SK-N-SH (cell line): ENCODE measurements at regions not wholly inside any gene's neighbourhood (a gene's known extent, or its start where the extent isn't known, plus 50 kb on each side); places are given as distances from the start of the nearest gene placed in this dataset.

ENCODE experiments used
- CTCF ChIA-PET: fragments of 300-600, 350-600 bp; formaldehyde crosslinking; extraction: SDS; loops from one replicate; lab custom pipeline; 2021; lab: Yijun Ruan, JAX
- POLR2A ChIA-PET: fragments of 350-600 bp; sonication (Branson Sonifier 250); formaldehyde crosslinking; extraction: SDS; loops from one replicate; lab custom pipeline; 2020; ENCODE audit warnings: antibody characterized with exemption, inconsistent platforms; lab: Yijun Ruan, JAX
- DNase-seq: peaks from one replicate; pipeline ENCODE4 v3.0.0; 2012
- H2AFZ ChIP-seq: fragments of 200-600 bp; sonication (generic); 2 replicates; pipeline ENCODE4 v1.8.1; 2016; ENCODE audit warnings: antibody characterized with exemption, mild to moderate bottlenecking, low read depth
- H3F3A ChIP-seq: fragments of 200-600 bp; sonication (generic); replicated peaks from 2 replicates; pipeline ENCODE3; 2016; ENCODE audit warnings: antibody characterized with exemption, mild to moderate bottlenecking; ENCODE audit not compliant: insufficient read depth
- H3K27ac ChIP-seq, 2 experiments: fragments of 200-500 bp in 1 of 2; fragments of 200-600 bp in 1 of 2; sonication (Bioruptor generic) in 1 of 2; sonication (generic), shearing (Covaris generic) in 1 of 2; 2 replicates each; pipeline versions ENCODE4 v1.5.1 to v1.6.1; 2014 to 2016; ENCODE audit warnings: low read depth in 2 of 2, inconsistent platforms in 1 of 2, low read length in 1 of 2, mild to moderate bottlenecking in 1 of 2, mixed read lengths in 1 of 2
- H3K27me3 ChIP-seq: fragments of 200-600 bp; sonication (generic), shearing (Covaris generic); 2 replicates; pipeline ENCODE4 v1.6.1; 2016; ENCODE audit warnings: mixed run types; ENCODE audit not compliant: insufficient read depth
- H3K36me3 ChIP-seq, 2 experiments: fragments of 200-500 bp in 1 of 2; fragments of 200-600 bp in 1 of 2; sonication (Bioruptor generic) in 1 of 2; sonication (generic) in 1 of 2; replicated peaks in 1 of 2; 2 replicates each; pipeline versions ENCODE3 to v1.5.1; 2014 to 2016; ENCODE audit warnings: low read length in 1 of 2, mild to moderate bottlenecking in 1 of 2; ENCODE audit not compliant: insufficient read depth in 2 of 2, control insufficient read depth in 1 of 2
- H3K4me1 ChIP-seq, 2 experiments: fragments of 200-500 bp in 1 of 2; fragments of 200-600 bp in 1 of 2; sonication (Bioruptor generic) in 1 of 2; sonication (generic), shearing (Covaris generic) in 1 of 2; 2 replicates each; pipeline versions ENCODE4 v1.5.1 to v1.6.1; 2014 to 2016; ENCODE audit warnings: low read depth in 1 of 2, low read length in 1 of 2, mixed run types in 1 of 2; ENCODE audit not compliant: insufficient read depth in 2 of 2, control insufficient read depth in 1 of 2
- H3K4me2 ChIP-seq: fragments of 200-600 bp; sonication (generic), shearing (Covaris generic); 2 replicates; pipeline ENCODE4 v1.6.1; 2017; ENCODE audit warnings: mixed run types
- H3K4me3 ChIP-seq, 2 experiments: fragments of 200-500 bp in 1 of 2; fragments of 200-600 bp in 1 of 2; sonication (Bioruptor generic) in 1 of 2; sonication (generic), shearing (Covaris generic) in 1 of 2; 2 replicates each; pipeline versions ENCODE4 v1.5.1 to v1.8.1; 2014 to 2016; ENCODE audit warnings: low read depth in 2 of 2, inconsistent platforms in 1 of 2, low read length in 1 of 2, mild to moderate bottlenecking in 1 of 2, mixed read lengths in 1 of 2, moderate library complexity in 1 of 2
- H3K79me2 ChIP-seq: fragments of 200-600 bp; sonication (generic); 2 replicates; pipeline ENCODE4 v1.8.1; 2017; ENCODE audit warnings: mild to moderate bottlenecking; ENCODE audit not compliant: insufficient read depth
- H3K9ac ChIP-seq: fragments of 200-600 bp; sonication (generic); 2 replicates; pipeline ENCODE4 v1.6.1; 2017; ENCODE audit warnings: mixed run types
- H3K9me2 ChIP-seq: fragments of 200-600 bp; sonication (generic); 2 replicates; pipeline ENCODE4 v1.6.1; 2017; ENCODE audit warnings: mixed run types
- H3K9me3 ChIP-seq: fragments of 200-600 bp; sonication (generic); 2 replicates; pipeline ENCODE4 v1.6.1; 2017; ENCODE audit warnings: mixed run types, mild to moderate bottlenecking, moderate library complexity
- H4K20me1 ChIP-seq: fragments of 200-600 bp; sonication (generic); 2 replicates; pipeline ENCODE4 v1.6.1; 2017; ENCODE audit warnings: mild to moderate bottlenecking, mixed run types; ENCODE audit not compliant: insufficient read depth
- CHD2 ChIP-seq: fragments of 150-350 bp; IDR thresholded peaks from 2 replicates; pipeline ENCODE4 v1.6.1; 2018; ENCODE audit warnings: low read length; ENCODE audit not compliant: partially characterized antibody
- ELF1 ChIP-seq: IDR thresholded peaks from 2 replicates; pipeline ENCODE4 v1.4.0; 2012
- EP300 ChIP-seq, 2 experiments: IDR thresholded peaks; 2 replicates each; pipeline versions ENCODE4 v1.4.0 to v1.6.1; 2012; ENCODE audit warnings: borderline replicate concordance in 1 of 2, low read depth in 1 of 2, low read length in 1 of 2
- FOXM1 ChIP-seq: IDR thresholded peaks from 2 replicates; pipeline ENCODE4 v1.4.0; 2012; ENCODE audit warnings: low read depth, mild to moderate bottlenecking
- GATA2 ChIP-seq: sonication (generic); formaldehyde crosslinking; IDR thresholded peaks from 2 replicates; pipeline ENCODE4 v1.5.0; 2020; ENCODE audit warnings: mild to moderate bottlenecking, missing genetic modification reagents
- IRF3 ChIP-seq: fragments of 150-350 bp; IDR thresholded peaks from 2 replicates; pipeline ENCODE4 v1.6.1; 2016; ENCODE audit warnings: mild to moderate bottlenecking, low read depth, low read length
- JUND ChIP-seq: IDR thresholded peaks from 2 replicates; pipeline ENCODE4 v1.4.0; 2012
- MEF2A ChIP-seq: IDR thresholded peaks from 2 replicates; pipeline ENCODE4 v1.4.0; 2012; ENCODE audit warnings: low read depth, borderline replicate concordance
- MXI1 ChIP-seq: IDR thresholded peaks from 2 replicates; pipeline ENCODE4 v1.6.1; 2012; ENCODE audit warnings: mild to moderate bottlenecking, low read depth, low read length, improper control_type of control experiment
- NFIC ChIP-seq: IDR thresholded peaks from 2 replicates; pipeline ENCODE4 v1.4.0; 2012; ENCODE audit warnings: borderline replicate concordance
- PBX3 ChIP-seq: IDR thresholded peaks from 2 replicates; pipeline ENCODE4; 2012
- REST ChIP-seq: IDR thresholded peaks from 2 replicates; pipeline ENCODE4 v1.6.1; 2012; ENCODE audit warnings: mild to moderate bottlenecking, low read depth, low read length, moderate library complexity
- RFX5 ChIP-seq: IDR thresholded peaks from 2 replicates; pipeline ENCODE4 v1.6.1; 2012; ENCODE audit warnings: mild to moderate bottlenecking, improper control_type of control experiment, low read length
- RXRA ChIP-seq: IDR thresholded peaks from 2 replicates; pipeline ENCODE4 v1.4.0; 2012; ENCODE audit warnings: low read depth, mild to moderate bottlenecking, borderline replicate concordance
- SIN3A ChIP-seq: IDR thresholded peaks from 2 replicates; pipeline ENCODE4 v1.6.1; 2012; ENCODE audit warnings: low read depth, mild to moderate bottlenecking, low read length, moderate library complexity, borderline replicate concordance
- SMC3 ChIP-seq: IDR thresholded peaks from 2 replicates; pipeline ENCODE4 v1.6.1; 2012; ENCODE audit warnings: low read depth, low read length, improper control_type of control experiment
- TAF1 ChIP-seq: IDR thresholded peaks from 2 replicates; pipeline ENCODE4 v1.6.1; 2012; ENCODE audit warnings: low read depth, mild to moderate bottlenecking, low read length, moderate library complexity, borderline replicate concordance
- TCF12 ChIP-seq: IDR thresholded peaks from 2 replicates; pipeline ENCODE4 v1.4.0; 2012
- USF2 ChIP-seq: fragments of 150-350 bp; IDR thresholded peaks from 2 replicates; pipeline ENCODE4 v1.6.1; 2017; ENCODE audit warnings: antibody characterized with exemption, low read length, low read depth, borderline replicate concordance
- ZBTB33 ChIP-seq: IDR thresholded peaks from 2 replicates; pipeline ENCODE4 v1.4.0; 2012; ENCODE audit warnings: low read depth, borderline replicate concordance
- WGBS: methylation state at CpG from one replicate; pipeline ENCODE4 v1.1.6; 2017; ENCODE audit warnings: low lambda C conversion rate; 5-methylcytosine and 5-hydroxymethylcytosine counted together

GRCh38 chr18:10332452-10332851 lies 122.0 kb upstream of the APCDD1 start:
- no peak overlapping the region for H3K4me3 ChIP-seq
- H3K4me2 ChIP-seq, result no peak overlapping the region
- no peaks in the 10 kb centered on the region for H3F3A ChIP-seq
- no peaks in the 10 kb centered on the region; a peak in 1 of 4 replicates for H3K4me1 ChIP-seq
- TF ChIP-seq TCF12 (no peak), NFIC (no peak), SIN3A (no peak), RXRA (no peak), IRF3 (no peak), JUND (no peak)
- H2AFZ ChIP-seq, result no peak overlapping the region
- no peaks in the 10 kb centered on the region for H3K9me3 ChIP-seq
- no peaks in the 10 kb centered on the region for H3K36me3 ChIP-seq
- POLR2A ChIA-PET, result no interaction called here
- H4K20me1 ChIP-seq, result no peaks in the 10 kb centered on the region
- H3K9me2 ChIP-seq, result no peaks in the 10 kb centered on the region
- DNase-seq, result no peak
- no peak overlapping the region for H3K27ac ChIP-seq
- no peaks in the 10 kb centered on the region; the same call in 1 of the 2 replicates for H3K27me3 ChIP-seq
- WGBS, result 50% methylated on average over 9 of the region's 9 CpGs
- CTCF ChIA-PET, result no interaction called here
- H3K79me2 ChIP-seq, result no peaks in the 10 kb centered on the region
- no peak overlapping the region for H3K9ac ChIP-seq

- Histone ChIP-seq H2AFZ (no peak overlapping the region), H3K79me2 (no peaks in the 10 kb centered on the region), H3K9me2 (no peaks in the 10 kb centered on the region), H3K36me3 (no peaks in the 10 kb centered on the region), H3F3A (no peaks in the 10 kb centered on the region), H3K9me3 (no peaks in the 10 kb centered on the region), H4K20me1 (no peaks in the 10 kb centered on the region), H3K4me2 (no peak overlapping the region), H3K27ac (no peak overlapping the region), H3K9ac (no peak overlapping the region), H3K4me1 (no peaks in the 10 kb centered on the region; a peak in 1 of 4 replicates), H3K4me3 (no peak overlapping the region), H3K27me3 (no peaks in the 10 kb centered on the region; the same call in 1 of the 2 replicates)
- 66% methylated on average over 14 of the region's 14 CpGs for WGBS
- POLR2A ChIA-PET, result no interaction called here
- DNase-seq, result no peak
- CTCF ChIA-PET, result no interaction called here
- TF ChIP-seq CHD2 (no peak), GATA2 (CRISPR knock-in tag) (no peak), REST (no peak), TAF1 (no peak), MXI1 (no peak), SMC3 (no peak), USF2 (no peak), ZBTB33 (no peak), ELF1 (no peak), PBX3 (no peak), JUND (no peak), RFX5 (no peak), FOXM1 (no peak), MEF2A (no peak), EP300 (IDR thresholded peaks at IDR 0.05; ENCODE audit: borderline replicate concordance in 1 of 2, low read depth in 1 of 2, low read length in 1 of 2) (no peak)
Measured at GRCh38 chr18:10336749-10337350, 117.6 kb upstream of the APCDD1 start.
